OCI-LY1 (cell line): ENCODE measurements at regions not wholly inside any gene's neighbourhood (a gene's known extent, or its start where the extent isn't known, plus 50 kb on each side); places are given as distances from the start of the nearest gene placed in this dataset.

Experiments
- H2AFZ ChIP-seq: fragments of 200-600 bp; sonication (generic), shearing (Covaris generic); 2 replicates; pipeline ENCODE4 v1.6.0; 2014; ENCODE audit warnings: antibody characterized with exemption, mild to moderate bottlenecking, low read length
- H3F3A ChIP-seq: fragments of 200-600 bp; sonication (generic), shearing (Covaris generic); 2 replicates; pipeline ENCODE4 v1.6.0; 2014; ENCODE audit warnings: mild to moderate bottlenecking, antibody characterized with exemption, low read length, moderate library complexity; ENCODE audit not compliant: insufficient read depth
- H3K27ac ChIP-seq: fragments of 200-600 bp; sonication (generic); 2 replicates; pipeline ENCODE4 v1.5.1; 2014; ENCODE audit warnings: low read length, mixed run types, mild to moderate bottlenecking, low read depth; ENCODE audit not compliant: poor library complexity, severe bottlenecking
- H3K27me3 ChIP-seq: fragments of 200-600 bp; sonication (generic); 2 replicates; pipeline ENCODE4 v1.6.0; 2014; ENCODE audit warnings: antibody characterized with exemption, mild to moderate bottlenecking, low read length, moderate library complexity; ENCODE audit not compliant: insufficient read depth
- H3K36me3 ChIP-seq: fragments of 200-600 bp; sonication (generic); 2 replicates; pipeline ENCODE4 v1.6.1; 2014; ENCODE audit warnings: mild to moderate bottlenecking, antibody characterized with exemption, low read length, moderate library complexity, mixed read lengths; ENCODE audit not compliant: insufficient read depth
- H3K4me1 ChIP-seq: fragments of 200-600 bp; sonication (generic); 2 replicates; pipeline ENCODE4 v1.5.1; 2014; ENCODE audit warnings: mild to moderate bottlenecking, low read length, moderate library complexity; ENCODE audit not compliant: insufficient read depth, severe bottlenecking
- H3K4me2 ChIP-seq: fragments of 200-600 bp; sonication (generic), shearing (Covaris generic); 2 replicates; pipeline ENCODE4 v1.6.1; 2014; ENCODE audit warnings: low read length
- H3K4me3 ChIP-seq: fragments of 200-600 bp; sonication (generic); 2 replicates; pipeline ENCODE4 v1.5.1; 2014; ENCODE audit warnings: low read length, low read depth, mild to moderate bottlenecking, mixed read lengths; ENCODE audit not compliant: poor library complexity, severe bottlenecking
- H3K79me2 ChIP-seq: fragments of 200-600 bp; shearing (Covaris generic); 2 replicates; pipeline ENCODE4 v1.6.1; 2016; ENCODE audit warnings: mixed run types, low read length, mixed read lengths; ENCODE audit not compliant: insufficient read depth
- H3K9ac ChIP-seq: fragments of 200-600 bp; sonication (generic), shearing (Covaris generic); 2 replicates; pipeline ENCODE4 v1.6.1; 2014; ENCODE audit warnings: mild to moderate bottlenecking, low read length, mixed read lengths
- H3K9me2 ChIP-seq: fragments of 200-600 bp; sonication (generic), shearing (Covaris generic); 2 replicates; pipeline ENCODE4 v1.6.1; 2014; ENCODE audit warnings: low read depth, mild to moderate bottlenecking, low read length, mixed read lengths
- H3K9me3 ChIP-seq: fragments of 200-600 bp; shearing (Covaris generic); 2 replicates; pipeline ENCODE4 v1.6.1; 2014; ENCODE audit warnings: low read length, mixed read lengths
- H4K20me1 ChIP-seq: fragments of 200-600 bp; sonication (generic), shearing (Covaris generic); 2 replicates; pipeline ENCODE4 v1.6.0; 2016; ENCODE audit warnings: mild to moderate bottlenecking, low read length; ENCODE audit not compliant: insufficient read depth
- EZH2 ChIP-seq: fragments of 200-600 bp; sonication (generic), shearing (Covaris generic); IDR thresholded peaks from 2 replicates; pipeline ENCODE4 v1.8.0; 2017; ENCODE audit warnings: borderline replicate concordance, mixed run types, mild to moderate bottlenecking, antibody characterized with exemption, low read length, moderate library complexity, mixed read lengths
- TF ChIP-seq, protein P1 (sequence below): fragments of 200-600 bp; sonication (generic), shearing (Covaris generic); IDR thresholded peaks from 2 replicates; pipeline ENCODE4 v1.5.1; 2017; ENCODE audit warnings: mild to moderate bottlenecking, antibody characterized with exemption, low read length, moderate library complexity, mixed read lengths

DNA sequence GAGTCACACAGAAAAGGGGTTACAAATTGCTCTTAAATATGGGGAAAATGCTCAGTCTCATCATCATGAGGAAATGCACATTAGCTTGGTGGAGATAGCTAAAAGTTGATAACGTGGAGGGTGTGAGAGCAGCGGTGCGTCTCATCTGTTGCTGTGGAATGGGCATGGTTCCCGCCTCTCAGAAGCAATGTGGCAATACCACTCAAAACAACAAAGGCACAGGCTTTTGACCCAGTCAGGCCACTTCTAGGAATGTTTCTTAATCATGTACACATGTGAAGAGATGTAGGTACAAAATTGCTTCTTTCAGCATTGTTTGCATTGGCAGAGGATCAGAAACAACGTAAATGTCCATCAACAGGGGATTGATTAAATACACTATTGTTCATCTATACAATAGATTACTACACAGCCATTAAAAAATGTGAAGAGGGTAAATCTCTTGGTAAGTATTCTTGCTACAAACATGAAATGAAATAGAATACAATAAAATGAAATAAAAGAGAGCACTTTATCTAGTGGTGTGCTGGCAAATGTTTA is 212.6 kb upstream of the MSX2 start:
- Histone ChIP-seq H3K4me1 (no peaks in the 10 kb centered on the region), H4K20me1 (no peaks in the 10 kb centered on the region), H3K9me2 (no peaks in the 10 kb centered on the region), H3K9ac (no peak overlapping the region), H3K36me3 (no peaks in the 10 kb centered on the region), H3F3A (no peaks in the 10 kb centered on the region), H3K27ac (no peak overlapping the region), H3K4me2 (no peak overlapping the region), H3K27me3 (no peaks in the 10 kb centered on the region), H2AFZ (no peak overlapping the region), H3K4me3 (no peak overlapping the region), H3K79me2 (no peaks in the 10 kb centered on the region), H3K9me3 (no peaks in the 10 kb centered on the region)
- TF ChIP-seq EZH2, result no peak
- TF ChIP-seq, protein P1, sequence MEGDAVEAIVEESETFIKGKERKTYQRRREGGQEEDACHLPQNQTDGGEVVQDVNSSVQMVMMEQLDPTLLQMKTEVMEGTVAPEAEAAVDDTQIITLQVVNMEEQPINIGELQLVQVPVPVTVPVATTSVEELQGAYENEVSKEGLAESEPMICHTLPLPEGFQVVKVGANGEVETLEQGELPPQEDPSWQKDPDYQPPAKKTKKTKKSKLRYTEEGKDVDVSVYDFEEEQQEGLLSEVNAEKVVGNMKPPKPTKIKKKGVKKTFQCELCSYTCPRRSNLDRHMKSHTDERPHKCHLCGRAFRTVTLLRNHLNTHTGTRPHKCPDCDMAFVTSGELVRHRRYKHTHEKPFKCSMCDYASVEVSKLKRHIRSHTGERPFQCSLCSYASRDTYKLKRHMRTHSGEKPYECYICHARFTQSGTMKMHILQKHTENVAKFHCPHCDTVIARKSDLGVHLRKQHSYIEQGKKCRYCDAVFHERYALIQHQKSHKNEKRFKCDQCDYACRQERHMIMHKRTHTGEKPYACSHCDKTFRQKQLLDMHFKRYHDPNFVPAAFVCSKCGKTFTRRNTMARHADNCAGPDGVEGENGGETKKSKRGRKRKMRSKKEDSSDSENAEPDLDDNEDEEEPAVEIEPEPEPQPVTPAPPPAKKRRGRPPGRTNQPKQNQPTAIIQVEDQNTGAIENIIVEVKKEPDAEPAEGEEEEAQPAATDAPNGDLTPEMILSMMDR, result no peak

DNA sequence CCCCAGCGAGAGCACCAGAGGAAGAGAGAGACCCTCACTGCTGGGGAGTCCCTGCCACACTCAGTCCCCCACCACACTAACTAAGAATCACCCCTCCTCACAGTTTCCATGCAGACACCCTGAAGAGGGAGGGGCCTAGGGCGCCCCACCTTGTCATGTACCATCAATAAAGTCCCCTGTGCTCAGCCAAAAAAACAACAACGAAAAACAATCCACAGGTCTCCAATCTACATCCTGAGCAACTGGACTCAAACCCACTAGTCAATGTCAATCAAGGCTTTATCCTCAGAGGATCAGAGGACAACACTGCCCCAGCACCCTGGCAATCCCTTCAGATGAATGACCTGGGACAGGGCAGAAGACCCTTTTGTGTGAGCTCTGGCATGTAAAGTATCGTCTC is 210.1 kb upstream of the MSX2 start:
- Histone ChIP-seq H2AFZ (no peak overlapping the region), H3K4me3 (no peak overlapping the region), H3K9me3 (no peaks in the 10 kb centered on the region), H3F3A (no peaks in the 10 kb centered on the region), H3K9me2 (no peaks in the 10 kb centered on the region), H3K27ac (no peak overlapping the region), H3K4me2 (no peak overlapping the region), H3K27me3 (no peaks in the 10 kb centered on the region), H3K36me3 (no peaks in the 10 kb centered on the region), H3K79me2 (no peaks in the 10 kb centered on the region), H3K9ac (no peak overlapping the region), H4K20me1 (no peaks in the 10 kb centered on the region), H3K4me1 (no peaks in the 10 kb centered on the region)
- TF ChIP-seq, protein P1, result no peak
- no peak for TF ChIP-seq EZH2

GRCh38 chr5:174514983-174515394 is 209.4 kb upstream of the MSX2 start:
- Histone ChIP-seq H3K9ac (no peak overlapping the region), H3K9me2 (no peaks in the 10 kb centered on the region), H3K27me3 (no peaks in the 10 kb centered on the region), H3K4me1 (no peaks in the 10 kb centered on the region), H3K27ac (no peak overlapping the region), H3F3A (no peaks in the 10 kb centered on the region), H3K36me3 (no peaks in the 10 kb centered on the region), H4K20me1 (no peaks in the 10 kb centered on the region), H3K4me2 (no peak overlapping the region), H3K9me3 (no peaks in the 10 kb centered on the region), H3K4me3 (no peak overlapping the region), H2AFZ (no peak overlapping the region), H3K79me2 (no peaks in the 10 kb centered on the region)
- no peak for TF ChIP-seq EZH2
- TF ChIP-seq, protein P1, result no peak
